GM12878 (cell line): ENCODE measurements at regions not wholly inside any gene's neighbourhood (a gene's known extent, or its start where the extent isn't known, plus 50 kb on each side); places are given as distances from the start of the nearest gene placed in this dataset.

ENCODE experiments used
- ATAC-seq: fragments of 200-7000 bp; cut with Tn5 transposase; 3 replicates; pipeline ENCODE4 v1.9.1; 2020; ENCODE audit warnings: mild to moderate bottlenecking, moderate library complexity
- BruUV-seq: library from RNA; stranded (reverse); fragments of 400-500 nt; replicated peaks from 2 replicates; lab custom pipeline; 2021; lab: Mats Ljungman, UMichigan
- CTCF ChIA-PET: fragments of 300-600 bp; sonication (Branson Sonifier 250); formaldehyde crosslinking; extraction: SDS; loops from one replicate; lab custom pipeline; 2021; ENCODE audit warnings: inconsistent platforms; lab: Yijun Ruan, JAX
- POLR2A ChIA-PET: fragments of 350-600 bp; formaldehyde crosslinking; extraction: SDS; loops from one replicate; lab custom pipeline; 2021; ENCODE audit warnings: inconsistent platforms; lab: Charles Lee
- RAD21 ChIA-PET: fragments of 300-600 bp; sonication (Branson Sonifier 250); formaldehyde crosslinking; loops from one replicate; lab custom pipeline; 2023; ENCODE audit warnings: antibody characterized with exemption; ENCODE audit not compliant: unreplicated experiment; lab: Charles Lee
- SMC1A ChIA-PET: fragments of 300-600 bp; sonication (Branson Sonifier 250); formaldehyde crosslinking; loops from one replicate; lab custom pipeline; 2023; ENCODE audit not compliant: unreplicated experiment, uncharacterized antibody; lab: Charles Lee
- DNase-seq: peaks from one replicate; pipeline ENCODE4 v3.0.0-alpha.2; 2011; ENCODE audit warnings: low read depth, low spot score
- FAIRE-seq: peaks from 3 replicates; lab custom pipeline; 2011; peaks lifted over from hg19 to GRCh38; lab: Jason Lieb, UNC
- H2AFZ ChIP-seq: 2 replicates; pipeline ENCODE4 v1.6.0; 2011; ENCODE audit warnings: low read depth, low read length, control low read depth; ENCODE audit not compliant: control insufficient read depth
- H3K27ac ChIP-seq: 2 replicates; pipeline ENCODE4 v1.5.1; 2011; ENCODE audit warnings: control low read depth; ENCODE audit not compliant: control insufficient read depth, insufficient read depth
- H3K27me3 ChIP-seq, 2 experiments: replicated peaks in 1 of 2; 2 replicates each; pipeline versions ENCODE4 v1.6.0 to v1.6.1; 2011; ENCODE audit warnings: low read length in 1 of 2; ENCODE audit not compliant: control insufficient read depth in 2 of 2, insufficient read depth in 2 of 2
- H3K36me3 ChIP-seq, 2 experiments: 2 replicates each; pipeline ENCODE4 v1.5.1; 2011; ENCODE audit warnings: low read length in 1 of 2; ENCODE audit not compliant: control insufficient read depth in 2 of 2, insufficient read depth in 2 of 2
- H3K4me1 ChIP-seq: 2 replicates; pipeline ENCODE4 v1.6.1; 2011; ENCODE audit warnings: mild to moderate bottlenecking, low read length, moderate library complexity, mixed read lengths; ENCODE audit not compliant: control insufficient read depth, insufficient read depth
- H3K4me2 ChIP-seq: 2 replicates; pipeline ENCODE4 v1.6.0; 2011; ENCODE audit warnings: control low read depth; ENCODE audit not compliant: control insufficient read depth, insufficient read depth
- H3K4me3 ChIP-seq: fragments of 200-600 bp; sonication (generic); 2 replicates; pipeline ENCODE4 v1.5.1; 2016
- H3K79me2 ChIP-seq: 2 replicates; pipeline ENCODE4 v1.6.0; 2011; ENCODE audit warnings: low read length; ENCODE audit not compliant: control insufficient read depth, insufficient read depth
- H3K9ac ChIP-seq: 2 replicates; pipeline ENCODE4 v1.8.0; 2011; ENCODE audit warnings: low read length, control low read depth, mixed read lengths; ENCODE audit not compliant: control insufficient read depth, insufficient read depth
- H3K9me3 ChIP-seq: replicated peaks from 3 replicates; pipeline ENCODE4 v1.5.1; 2011; ENCODE audit warnings: mild to moderate bottlenecking, low read length; ENCODE audit not compliant: control insufficient read depth, insufficient read depth
- H4K20me1 ChIP-seq: 2 replicates; pipeline ENCODE4 v1.6.0; 2011; ENCODE audit not compliant: control insufficient read depth, insufficient read depth
- ASH2L ChIP-seq: fragments of 300-600, 200-600 bp; sonication (generic); IDR thresholded peaks from 2 replicates; pipeline ENCODE4 v1.6.1; 2017; ENCODE audit warnings: low read depth, mild to moderate bottlenecking, borderline replicate concordance
- EED ChIP-seq: sonication (generic); IDR thresholded peaks from 2 replicates; pipeline ENCODE4 v1.6.1; 2016; ENCODE audit warnings: antibody characterized with exemption, low read depth
- ETV6 ChIP-seq, 2 experiments: fragments of 450-650 bp in 1 of 2; IDR thresholded peaks in 1 of 2; conservative IDR thresholded peaks in 1 of 2; 2 replicates each; pipeline ENCODE4 v1.6.1; 2014; ENCODE audit warnings: antibody characterized with exemption in 1 of 2, borderline replicate concordance in 1 of 2, low read depth in 1 of 2, mild to moderate bottlenecking in 1 of 2, moderate library complexity in 1 of 2
- HSF1 ChIP-seq: fragments of 150-350 bp; IDR thresholded peaks from 2 replicates; pipeline ENCODE4 v1.6.1; 2014; ENCODE audit warnings: mild to moderate bottlenecking, low read depth, low read length
- JUND ChIP-seq: IDR thresholded peaks from 2 replicates; pipeline ENCODE4 v1.6.1; 2012; ENCODE audit warnings: low read depth, mild to moderate bottlenecking, low read length, improper control_type of control experiment, moderate library complexity
- MTA3 ChIP-seq: IDR thresholded peaks from 2 replicates; pipeline ENCODE4 v1.6.1; 2012; ENCODE audit warnings: low read length, inconsistent platforms, borderline replicate concordance
- PML ChIP-seq: IDR thresholded peaks from 2 replicates; pipeline ENCODE4 v1.6.1; 2012; ENCODE audit warnings: low read length, inconsistent platforms
- STAT1 ChIP-seq: fragments of 450-650 bp; conservative IDR thresholded peaks from 2 replicates; pipeline ENCODE4 v1.6.1; 2014; ENCODE audit warnings: antibody characterized with exemption, mild to moderate bottlenecking
- ZBTB11 ChIP-seq: fragments of 450-650 bp; formaldehyde crosslinking; IDR thresholded peaks from 2 replicates; pipeline ENCODE4 v1.5.0; 2022; ENCODE audit warnings: mild to moderate bottlenecking, missing genetic modification characterization
- ZNF24 ChIP-seq: fragments of 450-650 bp; IDR thresholded peaks from 2 replicates; pipeline ENCODE4 v1.6.1; 2017; ENCODE audit warnings: antibody characterized with exemption, mild to moderate bottlenecking
- WGBS: methylation state at CpG from one replicate; pipeline ENCODE4 v1.1.6; 2016; ENCODE audit warnings: low lambda C conversion rate; ENCODE audit not compliant: insufficient replicate concordance, insufficient coverage; ENCODE audit errors: missing lambda C conversion rate; 5-methylcytosine and 5-hydroxymethylcytosine counted together
- in situ Hi-C: fragments of 300-500 bp; cut with MboI; formaldehyde crosslinking; loops from 9 replicates; pipeline ENCODE4 v1.14.3; 2018; ENCODE audit warnings: mixed read lengths
- intact Hi-C: fragments of 100-400 bp; cut with micrococcal nuclease; formaldehyde crosslinking; loops from one replicate; pipeline ENCODE4 v1.14.2; 2022; ENCODE audit not compliant: unreplicated experiment

GRCh38 chr16:51773071-51773890 is 622.2 kb upstream of the SALL1 start (continued):
- no peak for TF ChIP-seq ETV6 (conservative IDR thresholded peaks at IDR 0.05 in 1 of 2, IDR thresholded peaks at IDR 0.05 in 1 of 2; ENCODE audit: borderline replicate concordance in 1 of 2, low read depth in 1 of 2)
- TF ChIP-seq PML: no peak
- no peak for TF ChIP-seq EED
- TF ChIP-seq ZBTB11 (CRISPR knock-in tag): no peak

GRCh38 chr16:51766739-51767138 is 615.7 kb upstream of the SALL1 start:
- DNase-seq: no peak
- in situ Hi-C loops: no loop called here
- Histone ChIP-seq H3K27me3 (0 out of 4 replicates have a peak, but pooled peaks cover 0 to 2% of the 10 kb centered on the region in 2 experiments), H3K4me1 (no peaks in the 10 kb centered on the region), H2AFZ (no peak overlapping the region), H3K4me3 (no peak overlapping the region), H3K9ac (no peak overlapping the region), H3K9me3 (no peaks in the 10 kb centered on the region), H4K20me1 (no peaks in the 10 kb centered on the region), H3K4me2 (no peak overlapping the region), H3K79me2 (no peaks in the 10 kb centered on the region), H3K36me3 (no peaks in the 10 kb centered on the region), H3K27ac (no peak overlapping the region)
- ChIA-PET CTCF (interaction anchor here (0.6 kb wide), 2 partner anchors 228 to 282 kb away, joined by 3 read pairs; no protein-coding TSS in a partner anchor), POLR2A (no interaction called here), SMC1A (no interaction called here), RAD21 (interaction anchor here (1.1 kb wide), 1 partner anchor 358 kb away, joined by 3 read pairs; no protein-coding TSS in a partner anchor)
- no TSS peak for BruUV-seq
- WGBS: 0% methylated on average over 2 of the region's 2 CpGs
- no peak for ATAC-seq
- FAIRE-seq: no peak
- intact Hi-C loops: no loop called here
- TF ChIP-seq JUND (no peak), ZBTB11 (CRISPR knock-in tag) (no peak), ZNF24 (no peak), HSF1 (no peak), STAT1 (no peak), MTA3 (no peak), ASH2L (no peak)
